HCT116 (cell line): ENCODE measurements at regions not wholly inside any gene's neighbourhood (a gene's known extent, or its start where the extent isn't known, plus 50 kb on each side); places are given as distances from the start of the nearest gene placed in this dataset.

Experiments
- ATAC-seq: fragments of 200-7000 bp; cut with Tn5 transposase; 2 replicates; pipeline ENCODE4 v1.9.1; 2020; ENCODE audit warnings: mild to moderate bottlenecking, moderate library complexity
- BruUV-seq: library from RNA; stranded (reverse); fragments of 400-500 nt; replicated peaks from 2 replicates; lab custom pipeline; 2021; lab: Mats Ljungman, UMichigan
- CTCF ChIA-PET: fragments of 300-600 bp; sonication (Branson Sonifier 250); formaldehyde crosslinking; loops from one replicate; lab custom pipeline; 2021; ENCODE audit warnings: antibody characterized with exemption; lab: Charles Lee
- POLR2A ChIA-PET: fragments of 300-600, 350-600 bp; sonication (Branson Sonifier 250); formaldehyde crosslinking; loops from one replicate; lab custom pipeline; 2021; ENCODE audit warnings: antibody characterized with exemption; lab: Charles Lee
- RAD21 ChIA-PET, 2 experiments: fragments of 300-600 bp; sonication (Branson Sonifier 250); formaldehyde crosslinking; loops; one replicate each; lab custom pipeline; 2023; ENCODE audit warnings: low total read pairs in 2 of 2; ENCODE audit not compliant: uncharacterized antibody in 2 of 2, unreplicated experiment in 2 of 2, low non-redundant PET in 1 of 2; lab: Charles Lee
- DNase-seq: peaks from one replicate; pipeline ENCODE4 v3.0.0-alpha.2; 2010; ENCODE audit warnings: low read depth, low spot score
- H2AFZ ChIP-seq: fragments of 200-600 bp; shearing (Covaris generic), sonication (generic); 2 replicates; pipeline ENCODE4 v1.6.1; 2017; ENCODE audit warnings: low read depth, mixed run types, mixed read lengths, antibody characterized with exemption, low read length; ENCODE audit not compliant: poor library complexity, severe bottlenecking
- H3K27ac ChIP-seq: 2 replicates; pipeline ENCODE4 v1.5.1; 2012; ENCODE audit warnings: low read depth, low read length
- H3K27me3 ChIP-seq: fragments of 200-600 bp; sonication (generic); 2 replicates; pipeline ENCODE4 v1.6.1; 2016; ENCODE audit warnings: mixed run types, low read length, mixed read lengths; ENCODE audit not compliant: insufficient read depth
- H3K36me3 ChIP-seq, 2 experiments: fragments of 200-500 bp in 1 of 2; fragments of 200-600 bp in 1 of 2; sonication (Bioruptor generic) in 1 of 2; sonication (generic) in 1 of 2; 2 replicates each; pipeline versions ENCODE4 v1.5.1 to v1.6.1; 2014 to 2016; ENCODE audit warnings: low read length in 2 of 2, inconsistent platforms in 1 of 2, mixed read lengths in 1 of 2, mixed run types in 1 of 2; ENCODE audit not compliant: insufficient read depth in 2 of 2, control insufficient read depth in 1 of 2
- H3K4me1 ChIP-seq, 2 experiments: fragments of 200-600 bp in 1 of 2; sonication (generic) in 1 of 2; 2 replicates each; pipeline versions ENCODE4 v1.5.1 to v1.6.1; 2012 to 2017; ENCODE audit warnings: low read length in 2 of 2, inconsistent platforms in 1 of 2, mild to moderate bottlenecking in 1 of 2, mixed read lengths in 1 of 2, mixed run types in 1 of 2, moderate library complexity in 1 of 2; ENCODE audit not compliant: insufficient read depth in 2 of 2, control insufficient read depth in 1 of 2
- H3K4me2 ChIP-seq: fragments of 200-600 bp; sonication (generic); 2 replicates; pipeline ENCODE4 v1.6.1; 2017; ENCODE audit warnings: mixed run types, low read length, mixed read lengths
- H3K4me3 ChIP-seq, 2 experiments: fragments of 200-600 bp in 1 of 2; sonication (generic) in 1 of 2; replicated peaks in 1 of 2; 2 replicates each; pipeline ENCODE4 v1.5.1; 2011 to 2016; ENCODE audit warnings: low read length in 2 of 2, control low read depth in 1 of 2, low read depth in 1 of 2, mild to moderate bottlenecking in 1 of 2, mixed read lengths in 1 of 2, mixed run types in 1 of 2
- H3K79me2 ChIP-seq: fragments of 200-600 bp; sonication (generic); 2 replicates; pipeline ENCODE4 v1.6.1; 2017; ENCODE audit warnings: mild to moderate bottlenecking, mixed run types, low read length, moderate library complexity, mixed read lengths; ENCODE audit not compliant: insufficient read depth
- H3K9ac ChIP-seq: fragments of 200-600 bp; sonication (generic); 2 replicates; pipeline ENCODE4 v1.6.1; 2016; ENCODE audit warnings: low read length, mixed read lengths
- H3K9me2 ChIP-seq: fragments of 200-600 bp; sonication (generic), shearing (Covaris generic); 2 replicates; pipeline ENCODE4 v1.6.1; 2017; ENCODE audit warnings: mixed run types, mild to moderate bottlenecking, moderate library complexity; ENCODE audit not compliant: insufficient read depth
- H3K9me3 ChIP-seq, 2 experiments: fragments of 200-500 bp in 1 of 2; fragments of 200-600 bp in 1 of 2; sonication (Bioruptor generic) in 1 of 2; sonication (generic) in 1 of 2; 2 replicates each; pipeline ENCODE4 v1.6.1; 2014 to 2017; ENCODE audit warnings: low read length in 2 of 2, mixed read lengths in 2 of 2, inconsistent platforms in 1 of 2, low read depth in 1 of 2, mild to moderate bottlenecking in 1 of 2, mixed run types in 1 of 2, moderate library complexity in 1 of 2; ENCODE audit not compliant: control insufficient read depth in 1 of 2, insufficient read depth in 1 of 2
- H4K20me1 ChIP-seq: fragments of 200-600 bp; sonication (generic), shearing (Covaris generic); 2 replicates; pipeline ENCODE4 v1.6.1; 2017; ENCODE audit warnings: mixed run types, mild to moderate bottlenecking, moderate library complexity; ENCODE audit not compliant: insufficient read depth
- CBX3 ChIP-seq: IDR thresholded peaks from 2 replicates; pipeline ENCODE4 v1.6.1; 2012; ENCODE audit warnings: low read depth
- CTCF ChIP-seq, 3 experiments: fragments of 200-600 bp in 1 of 3; sonication (generic) in 1 of 3; IDR thresholded peaks in 2 of 3; conservative IDR thresholded peaks in 1 of 3; 2 replicates each; pipeline ENCODE4 v1.5.1; 2012 to 2017; ENCODE audit warnings: low read depth in 2 of 3, low read length in 2 of 3, antibody characterized with exemption in 1 of 3, borderline replicate concordance in 1 of 3, control low read depth in 1 of 3, mild to moderate bottlenecking in 1 of 3, mixed read lengths in 1 of 3, mixed run types in 1 of 3, moderate library complexity in 1 of 3; ENCODE audit not compliant: insufficient read depth in 1 of 3
- ELF1 ChIP-seq: IDR thresholded peaks from 2 replicates; pipeline ENCODE4 v1.6.1; 2012; ENCODE audit warnings: low read depth, borderline replicate concordance
- FOSL1 ChIP-seq: IDR thresholded peaks from 2 replicates; pipeline ENCODE4 v1.6.1; 2012; ENCODE audit warnings: low read depth
- SIN3A ChIP-seq: IDR thresholded peaks from 2 replicates; pipeline ENCODE4 v1.6.1; 2012; ENCODE audit warnings: low read depth
- YY1 ChIP-seq: IDR thresholded peaks from 2 replicates; pipeline ENCODE4 v1.6.1; 2011; ENCODE audit warnings: low read length, low read depth, moderate library complexity, mild to moderate bottlenecking; ENCODE audit not compliant: insufficient replicate concordance; ENCODE audit errors: extremely low read depth
- ZBTB33 ChIP-seq: IDR thresholded peaks from 2 replicates; pipeline ENCODE4 v1.6.1; 2011; ENCODE audit warnings: mild to moderate bottlenecking, low read length, moderate library complexity; ENCODE audit not compliant: insufficient replicate concordance; ENCODE audit errors: extremely low read depth
- intact Hi-C: fragments of 100-400 bp; cut with micrococcal nuclease; formaldehyde crosslinking; loops from 2 replicates; pipeline ENCODE4 v1.10.0; 2022

- Histone ChIP-seq H3K79me2 (no peaks in the 10 kb centered on the region), H3K27me3 (0 out of 2 replicates have a peak, but pooled peaks cover 2% of the 10 kb centered on the region), H2AFZ (no peak overlapping the region), H3K9me2 (no peaks in the 10 kb centered on the region), H3K27ac (no peak overlapping the region), H3K9me3 (no peaks in the 10 kb centered on the region), H3K4me2 (no peak overlapping the region), H3K4me1 (no peaks in the 10 kb centered on the region), H3K36me3 (no peaks in the 10 kb centered on the region), H4K20me1 (no peaks in the 10 kb centered on the region), H3K4me3 (no peak overlapping the region), H3K9ac (no peak overlapping the region)
- CTCF ChIA-PET, result no interaction called here
- ATAC-seq (no peak), DNase-seq (no peak)
- TF ChIP-seq YY1, result no peak
- no peak for TF ChIP-seq CBX3
- TF ChIP-seq SIN3A, result no peak
- no peak for TF ChIP-seq FOSL1
- TF ChIP-seq ELF1, result no peak
- TF ChIP-seq ZBTB33, result no peak
- no peak for TF ChIP-seq CTCF (IDR thresholded peaks at IDR 0.05 in 2 of 3, conservative IDR thresholded peaks at IDR 0.05 in 1 of 3; ENCODE audit: borderline replicate concordance in 1 of 3, insufficient read depth in 1 of 3, low read depth in 2 of 3, low read length in 2 of 3)
- BruUV-seq, result no TSS peak
- POLR2A ChIA-PET, result no interaction called here
- RAD21 ChIA-PET, result no interaction called here
- intact Hi-C loops, result no loop called here
Measured at GRCh38 chr1:4213366-4213973, 313.4 kb upstream of the C1orf174 start.
